ENCODE measurements at regions not wholly inside any gene's neighbourhood (a gene's known extent, or its start where the extent isn't known, plus 50 kb on each side); places are given as distances from the start of the nearest gene placed in this dataset.

DNA sequence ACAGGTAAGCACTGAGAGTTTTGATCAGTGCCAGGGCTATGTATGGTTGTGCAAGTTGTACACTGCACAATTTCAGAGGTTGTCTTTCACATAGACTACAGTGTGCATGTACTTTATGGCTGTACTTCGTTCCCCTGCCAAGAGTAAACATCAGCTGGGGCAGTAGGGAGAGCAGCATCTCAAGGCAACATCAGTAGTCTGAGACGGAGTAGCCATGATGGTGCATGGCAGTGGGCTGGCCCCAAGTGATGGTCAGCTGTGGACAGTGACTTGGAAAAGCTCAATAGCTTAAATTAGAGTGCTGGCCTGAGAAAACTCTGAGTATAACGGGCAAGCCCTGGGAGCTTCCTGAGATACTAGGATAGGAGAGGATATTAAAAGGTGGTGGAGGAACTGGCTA lies 165.5 kb downstream of the TFAP2B start:
- TF ChIP-seq, protein P1, sequence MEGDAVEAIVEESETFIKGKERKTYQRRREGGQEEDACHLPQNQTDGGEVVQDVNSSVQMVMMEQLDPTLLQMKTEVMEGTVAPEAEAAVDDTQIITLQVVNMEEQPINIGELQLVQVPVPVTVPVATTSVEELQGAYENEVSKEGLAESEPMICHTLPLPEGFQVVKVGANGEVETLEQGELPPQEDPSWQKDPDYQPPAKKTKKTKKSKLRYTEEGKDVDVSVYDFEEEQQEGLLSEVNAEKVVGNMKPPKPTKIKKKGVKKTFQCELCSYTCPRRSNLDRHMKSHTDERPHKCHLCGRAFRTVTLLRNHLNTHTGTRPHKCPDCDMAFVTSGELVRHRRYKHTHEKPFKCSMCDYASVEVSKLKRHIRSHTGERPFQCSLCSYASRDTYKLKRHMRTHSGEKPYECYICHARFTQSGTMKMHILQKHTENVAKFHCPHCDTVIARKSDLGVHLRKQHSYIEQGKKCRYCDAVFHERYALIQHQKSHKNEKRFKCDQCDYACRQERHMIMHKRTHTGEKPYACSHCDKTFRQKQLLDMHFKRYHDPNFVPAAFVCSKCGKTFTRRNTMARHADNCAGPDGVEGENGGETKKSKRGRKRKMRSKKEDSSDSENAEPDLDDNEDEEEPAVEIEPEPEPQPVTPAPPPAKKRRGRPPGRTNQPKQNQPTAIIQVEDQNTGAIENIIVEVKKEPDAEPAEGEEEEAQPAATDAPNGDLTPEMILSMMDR (conservative IDR thresholded peaks at IDR 0.05 in 1 of 2, IDR thresholded peaks at IDR 0.05 in 1 of 2; ENCODE audit: low read depth in 1 of 2, low read length in 2 of 2) = no peak
- no peak for TF ChIP-seq EZH2 (IDR thresholded peaks at IDR 0.05; ENCODE audit: low read length, missing control alignments)
